ENCODE measurements at regions not wholly inside any gene's neighbourhood (a gene's known extent, or its start where the extent isn't known, plus 50 kb on each side); places are given as distances from the start of the nearest gene placed in this dataset.

- no peak for ATAC-seq
- ChIA-PET POLR2A (no interaction called here), CTCF (no interaction called here)
- Mint-ChIP-seq H3K36me3 (no peaks in the 10 kb centered on the region), H3K27me3 (ENCODE audit: low read depth) (no peaks in the 10 kb centered on the region), H3K4me1 (peaks cover 8% of the 10 kb centered on the region), H3K27ac (no peak overlapping the region), H3K9me3 (peaks cover 9% of the 10 kb centered on the region), H3K4me3 (no peak overlapping the region)
- TF ChIP-seq, protein P1, sequence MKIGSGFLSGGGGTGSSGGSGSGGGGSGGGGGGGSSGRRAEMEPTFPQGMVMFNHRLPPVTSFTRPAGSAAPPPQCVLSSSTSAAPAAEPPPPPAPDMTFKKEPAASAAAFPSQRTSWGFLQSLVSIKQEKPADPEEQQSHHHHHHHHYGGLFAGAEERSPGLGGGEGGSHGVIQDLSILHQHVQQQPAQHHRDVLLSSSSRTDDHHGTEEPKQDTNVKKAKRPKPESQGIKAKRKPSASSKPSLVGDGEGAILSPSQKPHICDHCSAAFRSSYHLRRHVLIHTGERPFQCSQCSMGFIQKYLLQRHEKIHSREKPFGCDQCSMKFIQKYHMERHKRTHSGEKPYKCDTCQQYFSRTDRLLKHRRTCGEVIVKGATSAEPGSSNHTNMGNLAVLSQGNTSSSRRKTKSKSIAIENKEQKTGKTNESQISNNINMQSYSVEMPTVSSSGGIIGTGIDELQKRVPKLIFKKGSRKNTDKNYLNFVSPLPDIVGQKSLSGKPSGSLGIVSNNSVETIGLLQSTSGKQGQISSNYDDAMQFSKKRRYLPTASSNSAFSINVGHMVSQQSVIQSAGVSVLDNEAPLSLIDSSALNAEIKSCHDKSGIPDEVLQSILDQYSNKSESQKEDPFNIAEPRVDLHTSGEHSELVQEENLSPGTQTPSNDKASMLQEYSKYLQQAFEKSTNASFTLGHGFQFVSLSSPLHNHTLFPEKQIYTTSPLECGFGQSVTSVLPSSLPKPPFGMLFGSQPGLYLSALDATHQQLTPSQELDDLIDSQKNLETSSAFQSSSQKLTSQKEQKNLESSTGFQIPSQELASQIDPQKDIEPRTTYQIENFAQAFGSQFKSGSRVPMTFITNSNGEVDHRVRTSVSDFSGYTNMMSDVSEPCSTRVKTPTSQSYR (CRISPR knock-in tag; IDR thresholded peaks at IDR 0.05): no peak
- TF ChIP-seq, protein P2, sequence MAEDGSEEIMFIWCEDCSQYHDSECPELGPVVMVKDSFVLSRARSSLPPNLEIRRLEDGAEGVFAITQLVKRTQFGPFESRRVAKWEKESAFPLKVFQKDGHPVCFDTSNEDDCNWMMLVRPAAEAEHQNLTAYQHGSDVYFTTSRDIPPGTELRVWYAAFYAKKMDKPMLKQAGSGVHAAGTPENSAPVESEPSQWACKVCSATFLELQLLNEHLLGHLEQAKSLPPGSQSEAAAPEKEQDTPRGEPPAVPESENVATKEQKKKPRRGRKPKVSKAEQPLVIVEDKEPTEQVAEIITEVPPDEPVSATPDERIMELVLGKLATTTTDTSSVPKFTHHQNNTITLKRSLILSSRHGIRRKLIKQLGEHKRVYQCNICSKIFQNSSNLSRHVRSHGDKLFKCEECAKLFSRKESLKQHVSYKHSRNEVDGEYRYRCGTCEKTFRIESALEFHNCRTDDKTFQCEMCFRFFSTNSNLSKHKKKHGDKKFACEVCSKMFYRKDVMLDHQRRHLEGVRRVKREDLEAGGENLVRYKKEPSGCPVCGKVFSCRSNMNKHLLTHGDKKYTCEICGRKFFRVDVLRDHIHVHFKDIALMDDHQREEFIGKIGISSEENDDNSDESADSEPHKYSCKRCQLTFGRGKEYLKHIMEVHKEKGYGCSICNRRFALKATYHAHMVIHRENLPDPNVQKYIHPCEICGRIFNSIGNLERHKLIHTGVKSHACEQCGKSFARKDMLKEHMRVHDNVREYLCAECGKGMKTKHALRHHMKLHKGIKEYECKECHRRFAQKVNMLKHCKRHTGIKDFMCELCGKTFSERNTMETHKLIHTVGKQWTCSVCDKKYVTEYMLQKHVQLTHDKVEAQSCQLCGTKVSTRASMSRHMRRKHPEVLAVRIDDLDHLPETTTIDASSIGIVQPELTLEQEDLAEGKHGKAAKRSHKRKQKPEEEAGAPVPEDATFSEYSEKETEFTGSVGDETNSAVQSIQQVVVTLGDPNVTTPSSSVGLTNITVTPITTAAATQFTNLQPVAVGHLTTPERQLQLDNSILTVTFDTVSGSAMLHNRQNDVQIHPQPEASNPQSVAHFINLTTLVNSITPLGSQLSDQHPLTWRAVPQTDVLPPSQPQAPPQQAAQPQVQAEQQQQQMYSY (CRISPR knock-in tag; IDR thresholded peaks at IDR 0.05): no peak
- TF ChIP-seq, protein P3, sequence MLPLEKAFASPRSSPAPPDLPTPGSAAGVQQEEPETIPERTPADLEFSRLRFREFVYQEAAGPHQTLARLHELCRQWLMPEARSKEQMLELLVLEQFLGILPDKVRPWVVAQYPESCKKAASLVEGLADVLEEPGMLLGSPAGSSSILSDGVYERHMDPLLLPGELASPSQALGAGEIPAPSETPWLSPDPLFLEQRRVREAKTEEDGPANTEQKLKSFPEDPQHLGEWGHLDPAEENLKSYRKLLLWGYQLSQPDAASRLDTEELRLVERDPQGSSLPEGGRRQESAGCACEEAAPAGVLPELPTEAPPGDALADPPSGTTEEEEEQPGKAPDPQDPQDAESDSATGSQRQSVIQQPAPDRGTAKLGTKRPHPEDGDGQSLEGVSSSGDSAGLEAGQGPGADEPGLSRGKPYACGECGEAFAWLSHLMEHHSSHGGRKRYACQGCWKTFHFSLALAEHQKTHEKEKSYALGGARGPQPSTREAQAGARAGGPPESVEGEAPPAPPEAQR (CRISPR knock-in tag; IDR thresholded peaks at IDR 0.05): no peak
- TF ChIP-seq ZBTB21 (CRISPR knock-in tag; IDR thresholded peaks at IDR 0.05; ENCODE audit: borderline replicate concordance): no peak
- no peak for TF ChIP-seq ZNF425 (CRISPR knock-in tag; conservative IDR thresholded peaks at IDR 0.05)
- no peak for TF ChIP-seq ETV6 (CRISPR knock-in tag; IDR thresholded peaks at IDR 0.05)
- TF ChIP-seq, protein P4, sequence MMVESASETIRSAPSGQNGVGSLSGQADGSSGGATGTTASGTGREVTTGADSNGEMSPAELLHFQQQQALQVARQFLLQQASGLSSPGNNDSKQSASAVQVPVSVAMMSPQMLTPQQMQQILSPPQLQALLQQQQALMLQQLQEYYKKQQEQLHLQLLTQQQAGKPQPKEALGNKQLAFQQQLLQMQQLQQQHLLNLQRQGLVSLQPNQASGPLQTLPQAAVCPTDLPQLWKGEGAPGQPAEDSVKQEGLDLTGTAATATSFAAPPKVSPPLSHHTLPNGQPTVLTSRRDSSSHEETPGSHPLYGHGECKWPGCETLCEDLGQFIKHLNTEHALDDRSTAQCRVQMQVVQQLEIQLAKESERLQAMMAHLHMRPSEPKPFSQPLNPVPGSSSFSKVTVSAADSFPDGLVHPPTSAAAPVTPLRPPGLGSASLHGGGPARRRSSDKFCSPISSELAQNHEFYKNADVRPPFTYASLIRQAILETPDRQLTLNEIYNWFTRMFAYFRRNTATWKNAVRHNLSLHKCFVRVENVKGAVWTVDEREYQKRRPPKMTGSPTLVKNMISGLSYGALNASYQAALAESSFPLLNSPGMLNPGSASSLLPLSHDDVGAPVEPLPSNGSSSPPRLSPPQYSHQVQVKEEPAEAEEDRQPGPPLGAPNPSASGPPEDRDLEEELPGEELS (CRISPR knock-in tag; IDR thresholded peaks at IDR 0.05): no peak
- no peak for TF ChIP-seq MAX (CRISPR knock-in tag; IDR thresholded peaks at IDR 0.05)
- TF ChIP-seq HMGXB4 (CRISPR knock-in tag; IDR thresholded peaks at IDR 0.05): no peak
- no peak for TF ChIP-seq SMAD3 (CRISPR knock-in tag; IDR thresholded peaks at IDR 0.05; ENCODE audit: borderline replicate concordance)
- no peak for TF ChIP-seq TCF7 (CRISPR knock-in tag; IDR thresholded peaks at IDR 0.05; ENCODE audit: low read depth)
- no peak for TF ChIP-seq IRF2 (CRISPR knock-in tag; IDR thresholded peaks at IDR 0.05; ENCODE audit: borderline replicate concordance, low read depth)
- TF ChIP-seq, protein P5, sequence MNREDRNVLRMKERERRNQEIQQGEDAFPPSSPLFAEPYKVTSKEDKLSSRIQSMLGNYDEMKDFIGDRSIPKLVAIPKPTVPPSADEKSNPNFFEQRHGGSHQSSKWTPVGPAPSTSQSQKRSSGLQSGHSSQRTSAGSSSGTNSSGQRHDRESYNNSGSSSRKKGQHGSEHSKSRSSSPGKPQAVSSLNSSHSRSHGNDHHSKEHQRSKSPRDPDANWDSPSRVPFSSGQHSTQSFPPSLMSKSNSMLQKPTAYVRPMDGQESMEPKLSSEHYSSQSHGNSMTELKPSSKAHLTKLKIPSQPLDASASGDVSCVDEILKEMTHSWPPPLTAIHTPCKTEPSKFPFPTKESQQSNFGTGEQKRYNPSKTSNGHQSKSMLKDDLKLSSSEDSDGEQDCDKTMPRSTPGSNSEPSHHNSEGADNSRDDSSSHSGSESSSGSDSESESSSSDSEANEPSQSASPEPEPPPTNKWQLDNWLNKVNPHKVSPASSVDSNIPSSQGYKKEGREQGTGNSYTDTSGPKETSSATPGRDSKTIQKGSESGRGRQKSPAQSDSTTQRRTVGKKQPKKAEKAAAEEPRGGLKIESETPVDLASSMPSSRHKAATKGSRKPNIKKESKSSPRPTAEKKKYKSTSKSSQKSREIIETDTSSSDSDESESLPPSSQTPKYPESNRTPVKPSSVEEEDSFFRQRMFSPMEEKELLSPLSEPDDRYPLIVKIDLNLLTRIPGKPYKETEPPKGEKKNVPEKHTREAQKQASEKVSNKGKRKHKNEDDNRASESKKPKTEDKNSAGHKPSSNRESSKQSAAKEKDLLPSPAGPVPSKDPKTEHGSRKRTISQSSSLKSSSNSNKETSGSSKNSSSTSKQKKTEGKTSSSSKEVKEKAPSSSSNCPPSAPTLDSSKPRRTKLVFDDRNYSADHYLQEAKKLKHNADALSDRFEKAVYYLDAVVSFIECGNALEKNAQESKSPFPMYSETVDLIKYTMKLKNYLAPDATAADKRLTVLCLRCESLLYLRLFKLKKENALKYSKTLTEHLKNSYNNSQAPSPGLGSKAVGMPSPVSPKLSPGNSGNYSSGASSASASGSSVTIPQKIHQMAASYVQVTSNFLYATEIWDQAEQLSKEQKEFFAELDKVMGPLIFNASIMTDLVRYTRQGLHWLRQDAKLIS (CRISPR knock-in tag; IDR thresholded peaks at IDR 0.05; ENCODE audit: borderline replicate concordance): no peak
- no peak for TF ChIP-seq PRRX2 (CRISPR knock-in tag; IDR thresholded peaks at IDR 0.05)
- TF ChIP-seq ZNF121 (CRISPR knock-in tag; IDR thresholded peaks at IDR 0.05): no peak
- no peak for TF ChIP-seq ZNF416 (CRISPR knock-in tag; IDR thresholded peaks at IDR 0.05)
- no peak for DNase-seq (ENCODE audit: low spot score)
These were observed 398.4 kb downstream of the PPP3CA start for GRCh38 chr4:100948911-100949310.
